ENCODE measurements at regions not wholly inside any gene's neighbourhood (a gene's known extent, or its start where the extent isn't known, plus 50 kb on each side); places are given as distances from the start of the nearest gene placed in this dataset.

DNA sequence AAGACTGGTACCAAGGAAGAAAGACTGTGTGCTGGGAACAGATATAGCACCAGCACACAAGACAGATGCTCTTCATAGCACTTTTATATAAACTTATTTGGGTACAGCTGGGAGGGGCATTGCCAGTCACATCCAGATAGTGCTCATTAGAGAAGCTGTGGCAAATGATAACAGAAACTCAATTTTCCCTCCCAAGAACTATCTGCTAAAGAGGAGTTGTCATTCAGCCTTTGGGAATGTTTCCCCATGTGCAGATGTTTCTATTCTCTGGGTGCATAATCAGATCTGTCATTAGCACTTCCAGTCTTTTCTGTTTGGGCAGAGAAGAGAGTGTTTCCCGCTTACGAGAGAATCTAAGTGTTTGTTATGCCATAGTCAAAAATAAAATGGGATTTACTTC lies 714.9 kb upstream of the MDGA2 start:
- WGBS (ENCODE audit: insufficient coverage) = no CpG with 5 or more reads among the region's 2 CpGs
- no peaks in the 10 kb centered on the region for H3K27me3 ChIP-seq (ENCODE audit: control insufficient read depth, insufficient read depth, low read length)
- no peak overlapping the region for H3K27ac ChIP-seq (ENCODE audit: low read depth, low read length)
- H3K36me3 ChIP-seq (ENCODE audit: control insufficient read depth, insufficient read depth, low read length) = no peaks in the 10 kb centered on the region
- H3K9me3 ChIP-seq (ENCODE audit: control insufficient read depth, insufficient read depth, low read length) = no peaks in the 10 kb centered on the region
- no peak overlapping the region for H3K4me3 ChIP-seq (ENCODE audit: low read depth, low read length)
- H3K4me1 ChIP-seq (ENCODE audit: control insufficient read depth, insufficient read depth, low read length) = no peaks in the 10 kb centered on the region
- DNase-seq (ENCODE audit: low read depth in 4 of 6, low spot score in 6 of 6) = peak in 2 of 6 donors; percentile 35 to 64

DNA sequence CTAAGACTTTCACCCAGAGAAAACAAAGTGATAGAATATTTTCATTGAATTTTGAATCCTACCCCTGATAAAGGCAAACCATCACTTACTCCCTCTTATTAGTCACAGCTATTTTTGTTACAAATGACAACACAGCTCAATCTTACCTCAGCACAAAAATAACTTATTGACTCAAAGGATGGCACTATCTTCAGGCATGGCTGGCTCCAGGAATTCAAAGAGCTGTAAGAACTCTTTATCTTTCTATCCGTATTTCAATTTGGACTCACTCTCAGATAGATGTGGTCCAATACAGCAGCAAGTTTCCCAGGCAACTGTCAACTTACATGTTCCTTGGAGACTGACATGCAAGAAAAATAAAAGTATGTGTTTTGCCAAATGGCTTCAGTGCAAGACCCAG lies 709.4 kb upstream of the MDGA2 start:
- Histone ChIP-seq H3K9me3 (ENCODE audit: control insufficient read depth, insufficient read depth, low read length) (no peaks in the 10 kb centered on the region), H3K36me3 (ENCODE audit: control insufficient read depth, insufficient read depth, low read length) (no peaks in the 10 kb centered on the region), H3K27me3 (ENCODE audit: control insufficient read depth, insufficient read depth, low read length) (no peaks in the 10 kb centered on the region), H3K4me1 (ENCODE audit: control insufficient read depth, insufficient read depth, low read length) (no peaks in the 10 kb centered on the region), H3K4me3 (ENCODE audit: low read depth, low read length) (no peak overlapping the region), H3K27ac (ENCODE audit: low read depth, low read length) (no peak overlapping the region)
- no peak for DNase-seq (ENCODE audit: low read depth in 4 of 6, low spot score in 6 of 6)
- no CpG with 5 or more reads among the region's 1 CpG for WGBS (ENCODE audit: insufficient coverage)

GRCh38 chr14:48382961-48383360 lies 707.6 kb upstream of the MDGA2 start:
- H3K4me1 ChIP-seq (ENCODE audit: control insufficient read depth, insufficient read depth, low read length) = no peaks in the 10 kb centered on the region
- H3K27ac ChIP-seq (ENCODE audit: low read depth, low read length) = no peak overlapping the region
- H3K4me3 ChIP-seq (ENCODE audit: low read depth, low read length) = no peak overlapping the region
- no peak for DNase-seq (ENCODE audit: low read depth in 4 of 6, low spot score in 6 of 6)
- H3K36me3 ChIP-seq (ENCODE audit: control insufficient read depth, insufficient read depth, low read length) = no peaks in the 10 kb centered on the region
- no peaks in the 10 kb centered on the region for H3K9me3 ChIP-seq (ENCODE audit: control insufficient read depth, insufficient read depth, low read length)
- no peaks in the 10 kb centered on the region for H3K27me3 ChIP-seq (ENCODE audit: control insufficient read depth, insufficient read depth, low read length)
- WGBS (ENCODE audit: insufficient coverage) = 93% methylated on average over 12 of the region's 13 CpGs

- Histone ChIP-seq H3K9me3 (ENCODE audit: control insufficient read depth, insufficient read depth, low read length) (no peaks in the 10 kb centered on the region), H3K27ac (ENCODE audit: low read depth, low read length) (no peak overlapping the region), H3K27me3 (ENCODE audit: control insufficient read depth, insufficient read depth, low read length) (no peaks in the 10 kb centered on the region), H3K4me1 (ENCODE audit: control insufficient read depth, insufficient read depth, low read length) (no peaks in the 10 kb centered on the region), H3K4me3 (ENCODE audit: low read depth, low read length) (no peak overlapping the region), H3K36me3 (ENCODE audit: control insufficient read depth, insufficient read depth, low read length) (no peaks in the 10 kb centered on the region)
- DNase-seq (ENCODE audit: low read depth in 4 of 6, low spot score in 6 of 6) = peak in 1 of 6 donors; percentile 14
- WGBS (ENCODE audit: insufficient coverage) = no CpG with 5 or more reads among the region's 1 CpG
These were observed 703.1 kb upstream of the MDGA2 start for GRCh38 chr14:48378541-48378940.

- no peak overlapping the region for H3K27ac ChIP-seq (ENCODE audit: low read depth, low read length)
- H3K36me3 ChIP-seq (ENCODE audit: control insufficient read depth, insufficient read depth, low read length) = no peaks in the 10 kb centered on the region
- H3K27me3 ChIP-seq (ENCODE audit: control insufficient read depth, insufficient read depth, low read length) = no peaks in the 10 kb centered on the region
- WGBS (ENCODE audit: insufficient coverage) = no CpG with 5 or more reads among the region's 3 CpGs
- H3K4me1 ChIP-seq (ENCODE audit: control insufficient read depth, insufficient read depth, low read length) = no peaks in the 10 kb centered on the region
- DNase-seq (ENCODE audit: low read depth in 4 of 6, low spot score in 6 of 6) = peak in 1 of 6 donors; percentile 63
- H3K4me3 ChIP-seq (ENCODE audit: low read depth, low read length) = no peak overlapping the region
- H3K9me3 ChIP-seq (ENCODE audit: control insufficient read depth, insufficient read depth, low read length) = no peaks in the 10 kb centered on the region
These were observed 698.6 kb upstream of the MDGA2 start for GRCh38 chr14:48373981-48374380.

DNA sequence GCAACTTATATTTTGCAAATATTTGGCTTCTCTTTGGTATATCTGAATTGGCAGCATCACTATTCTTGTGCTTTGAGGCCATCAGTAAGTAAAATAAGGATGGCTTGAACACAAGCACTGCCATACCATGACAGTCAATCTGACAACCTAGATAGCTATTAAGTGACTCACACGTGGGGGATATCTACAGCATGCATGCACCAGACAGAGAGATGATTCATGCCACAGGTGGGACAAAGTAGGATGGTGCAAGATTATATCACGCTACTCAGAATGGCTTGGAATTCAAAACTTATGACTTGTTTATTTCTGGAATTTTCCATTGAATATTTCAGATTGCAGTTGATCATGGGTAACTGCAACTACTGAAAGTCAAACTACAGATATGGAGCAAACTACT lies 675.6 kb upstream of the MDGA2 start:
- no peak for DNase-seq (ENCODE audit: low read depth in 4 of 6, low spot score in 6 of 6)
- Histone ChIP-seq H3K4me3 (ENCODE audit: low read depth, low read length) (no peak overlapping the region), H3K4me1 (ENCODE audit: control insufficient read depth, insufficient read depth, low read length) (no peaks in the 10 kb centered on the region), H3K27me3 (ENCODE audit: control insufficient read depth, insufficient read depth, low read length) (no peaks in the 10 kb centered on the region), H3K9me3 (ENCODE audit: control insufficient read depth, insufficient read depth, low read length) (no peaks in the 10 kb centered on the region), H3K36me3 (ENCODE audit: control insufficient read depth, insufficient read depth, low read length) (no peaks in the 10 kb centered on the region), H3K27ac (ENCODE audit: low read depth, low read length) (no peak overlapping the region)
- no CpG with 5 or more reads among the region's 2 CpGs for WGBS (ENCODE audit: insufficient coverage)

- Histone ChIP-seq H3K27me3 (ENCODE audit: control insufficient read depth, insufficient read depth, low read length) (no peaks in the 10 kb centered on the region), H3K36me3 (ENCODE audit: control insufficient read depth, insufficient read depth, low read length) (no peaks in the 10 kb centered on the region), H3K4me3 (ENCODE audit: low read depth, low read length) (no peak overlapping the region), H3K27ac (ENCODE audit: low read depth, low read length) (no peak overlapping the region), H3K9me3 (ENCODE audit: control insufficient read depth, insufficient read depth, low read length) (no peaks in the 10 kb centered on the region), H3K4me1 (ENCODE audit: control insufficient read depth, insufficient read depth, low read length) (no peaks in the 10 kb centered on the region)
- DNase-seq (ENCODE audit: low read depth in 4 of 6, low spot score in 6 of 6) = no peak
- 92% methylated on average over 2 of the region's 2 CpGs for WGBS (ENCODE audit: insufficient coverage)
These were observed 674.3 kb upstream of the MDGA2 start for GRCh38 chr14:48349689-48350088.

DNA sequence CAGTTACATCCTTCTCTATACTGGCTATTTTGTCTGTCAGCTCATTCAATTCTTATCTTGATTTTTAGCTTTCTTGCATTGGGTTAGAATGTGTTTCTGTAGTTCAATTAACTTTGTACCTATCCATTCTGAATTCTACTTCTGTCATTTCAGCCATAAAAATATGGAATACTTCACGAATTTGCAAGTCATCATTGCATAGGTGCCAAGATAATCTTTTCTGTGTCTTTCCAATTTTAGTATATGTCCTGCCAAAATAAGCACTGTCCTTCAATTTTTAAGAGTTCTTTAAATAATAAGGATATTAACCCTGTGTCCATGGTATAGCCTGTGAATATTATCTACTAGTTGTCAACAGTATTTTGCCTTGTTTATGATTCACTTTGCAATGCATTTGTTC lies 665.7 kb upstream of the MDGA2 start:
- Histone ChIP-seq H3K9me3 (ENCODE audit: control insufficient read depth, insufficient read depth, low read length) (no peaks in the 10 kb centered on the region), H3K36me3 (ENCODE audit: control insufficient read depth, insufficient read depth, low read length) (no peaks in the 10 kb centered on the region), H3K27me3 (ENCODE audit: control insufficient read depth, insufficient read depth, low read length) (no peaks in the 10 kb centered on the region), H3K4me3 (ENCODE audit: low read depth, low read length) (no peak overlapping the region), H3K4me1 (ENCODE audit: control insufficient read depth, insufficient read depth, low read length) (no peaks in the 10 kb centered on the region), H3K27ac (ENCODE audit: low read depth, low read length) (no peak overlapping the region)
- WGBS (ENCODE audit: insufficient coverage) = 60% methylated on average over 1 of the region's 1 CpG
- no peak for DNase-seq (ENCODE audit: low read depth in 4 of 6, low spot score in 6 of 6)

GRCh38 chr14:48333221-48333920 lies 658.0 kb upstream of the MDGA2 start:
- no peaks in the 10 kb centered on the region for H3K27me3 ChIP-seq (ENCODE audit: control insufficient read depth, insufficient read depth, low read length)
- DNase-seq (ENCODE audit: low read depth in 4 of 6, low spot score in 6 of 6) = no peak
- no peak overlapping the region for H3K27ac ChIP-seq (ENCODE audit: low read depth, low read length)
- no peak overlapping the region for H3K4me3 ChIP-seq (ENCODE audit: low read depth, low read length)
- no peaks in the 10 kb centered on the region for H3K4me1 ChIP-seq (ENCODE audit: control insufficient read depth, insufficient read depth, low read length)
- no peaks in the 10 kb centered on the region for H3K36me3 ChIP-seq (ENCODE audit: control insufficient read depth, insufficient read depth, low read length)
- no CpG with 5 or more reads among the region's 2 CpGs for WGBS (ENCODE audit: insufficient coverage)
- no peaks in the 10 kb centered on the region for H3K9me3 ChIP-seq (ENCODE audit: control insufficient read depth, insufficient read depth, low read length)

- Histone ChIP-seq H3K4me1 (ENCODE audit: control insufficient read depth, insufficient read depth, low read length) (no peaks in the 10 kb centered on the region), H3K27me3 (ENCODE audit: control insufficient read depth, insufficient read depth, low read length) (no peaks in the 10 kb centered on the region), H3K27ac (ENCODE audit: low read depth, low read length) (no peak overlapping the region), H3K9me3 (ENCODE audit: control insufficient read depth, insufficient read depth, low read length) (no peaks in the 10 kb centered on the region), H3K36me3 (ENCODE audit: control insufficient read depth, insufficient read depth, low read length) (no peaks in the 10 kb centered on the region), H3K4me3 (ENCODE audit: low read depth, low read length) (no peak overlapping the region)
- no peak for DNase-seq (ENCODE audit: low read depth in 4 of 6, low spot score in 6 of 6)
- no CpG with 5 or more reads among the region's 1 CpG for WGBS (ENCODE audit: insufficient coverage)
These were observed 656.0 kb upstream of the MDGA2 start for GRCh38 chr14:48331421-48331820.
